Endothelial cell (in vitro differentiated cells): ENCODE measurements at regions not wholly inside any gene's neighbourhood (a gene's known extent, or its start where the extent isn't known, plus 50 kb on each side); places are given as distances from the start of the nearest gene placed in this dataset.

ENCODE experiments used
- DNase-seq: peaks from one replicate; pipeline ENCODE4 v3.0.0; 2021; ENCODE audit warnings: low spot score
- H3K27ac Mint-ChIP-seq: one replicate; pipeline ENCODE4 v1.8.0; 2021; ENCODE audit warnings: mixed read lengths, inconsistent platforms; ENCODE audit not compliant: unreplicated experiment
- H3K27me3 Mint-ChIP-seq: one replicate; pipeline ENCODE4 v1.8.0; 2021; ENCODE audit warnings: mild to moderate bottlenecking, moderate library complexity, mixed read lengths, inconsistent platforms; ENCODE audit not compliant: unreplicated experiment
- H3K36me3 Mint-ChIP-seq: one replicate; pipeline ENCODE4 v1.8.0; 2021; ENCODE audit warnings: mild to moderate bottlenecking, low read depth, mixed read lengths, inconsistent platforms; ENCODE audit not compliant: unreplicated experiment
- H3K4me1 Mint-ChIP-seq: one replicate; pipeline ENCODE4 v1.8.0; 2021; ENCODE audit warnings: mild to moderate bottlenecking, mixed read lengths, inconsistent platforms; ENCODE audit not compliant: unreplicated experiment
- H3K4me3 Mint-ChIP-seq: one replicate; pipeline ENCODE4 v1.8.0; 2021; ENCODE audit warnings: mild to moderate bottlenecking, mixed read lengths, inconsistent platforms; ENCODE audit not compliant: unreplicated experiment
- H3K9me3 Mint-ChIP-seq: one replicate; pipeline ENCODE4 v1.8.0; 2021; ENCODE audit warnings: mixed read lengths, inconsistent platforms; ENCODE audit not compliant: unreplicated experiment
- CTCF ChIP-seq: fragments of 200-600 bp; sonication (generic); IDR thresholded peaks from one replicate; pipeline ENCODE4 v1.5.0; 2021; ENCODE audit warnings: antibody characterized with exemption; ENCODE audit not compliant: unreplicated experiment

GRCh38 chr9:119801311-119801710 lies 432.1 kb upstream of the BRINP1 start:
- H3K4me1 Mint-ChIP-seq: no peaks in the 10 kb centered on the region
- no peaks in the 10 kb centered on the region for H3K36me3 Mint-ChIP-seq
- no peak for DNase-seq
- no peak overlapping the region for H3K4me3 Mint-ChIP-seq
- H3K27me3 Mint-ChIP-seq: no peaks in the 10 kb centered on the region
- H3K27ac Mint-ChIP-seq: no peak overlapping the region
- TF ChIP-seq CTCF: no peak
- H3K9me3 Mint-ChIP-seq: no peaks in the 10 kb centered on the region

- H3K9me3 Mint-ChIP-seq: no peaks in the 10 kb centered on the region
- H3K4me3 Mint-ChIP-seq: no peak overlapping the region
- TF ChIP-seq CTCF: no peak
- no peaks in the 10 kb centered on the region for H3K27me3 Mint-ChIP-seq
- H3K4me1 Mint-ChIP-seq: peaks cover 8% of the 10 kb centered on the region
- no peak for DNase-seq
- H3K36me3 Mint-ChIP-seq: no peaks in the 10 kb centered on the region
- no peak overlapping the region for H3K27ac Mint-ChIP-seq
These were observed 426.2 kb upstream of the BRINP1 start for GRCh38 chr9:119795395-119795794.

- TF ChIP-seq CTCF: no peak
- no peak overlapping the region for H3K4me3 Mint-ChIP-seq
- H3K36me3 Mint-ChIP-seq: no peaks in the 10 kb centered on the region
- no peaks in the 10 kb centered on the region for H3K27me3 Mint-ChIP-seq
- peaks cover 8% of the 10 kb centered on the region for H3K4me1 Mint-ChIP-seq
- no peak overlapping the region for H3K27ac Mint-ChIP-seq
- DNase-seq: no peak
- H3K9me3 Mint-ChIP-seq: no peaks in the 10 kb centered on the region
These were observed 425.6 kb upstream of the BRINP1 start for GRCh38 chr9:119794836-119795235.

- no peak for TF ChIP-seq CTCF
- Mint-ChIP-seq H3K9me3 (no peaks in the 10 kb centered on the region), H3K27me3 (no peaks in the 10 kb centered on the region), H3K27ac (no peak overlapping the region), H3K36me3 (no peaks in the 10 kb centered on the region), H3K4me3 (no peak overlapping the region), H3K4me1 (peaks cover 8% of the 10 kb centered on the region)
- DNase-seq: no peak
These were observed 424.0 kb upstream of the BRINP1 start for GRCh38 chr9:119793218-119793617.

GRCh38 chr9:119792242-119792641 lies 423.0 kb upstream of the BRINP1 start:
- H3K36me3 Mint-ChIP-seq: no peaks in the 10 kb centered on the region
- DNase-seq: no peak
- H3K4me1 Mint-ChIP-seq: peaks cover 8% of the 10 kb centered on the region
- TF ChIP-seq CTCF: no peak
- no peaks in the 10 kb centered on the region for H3K9me3 Mint-ChIP-seq
- no peak overlapping the region for H3K27ac Mint-ChIP-seq
- no peaks in the 10 kb centered on the region for H3K27me3 Mint-ChIP-seq
- H3K4me3 Mint-ChIP-seq: no peak overlapping the region
